ENCODE measurements at regions not wholly inside any gene's neighbourhood (a gene's known extent, or its start where the extent isn't known, plus 50 kb on each side); places are given as distances from the start of the nearest gene placed in this dataset.

- TF ChIP-seq CTCF (IDR thresholded peaks at IDR 0.05) = no peak
- H3K9me3 Mint-ChIP-seq = peaks cover 5% of the 10 kb centered on the region
- no peak overlapping the region for H3K4me3 Mint-ChIP-seq
- peaks cover 4% of the 10 kb centered on the region for H3K27me3 Mint-ChIP-seq (ENCODE audit: low read depth, poor library complexity)
- no peak for DNase-seq
- no peaks in the 10 kb centered on the region for H3K4me1 Mint-ChIP-seq
- H3K36me3 Mint-ChIP-seq (ENCODE audit: low read depth) = no peaks in the 10 kb centered on the region
- H3K27ac Mint-ChIP-seq = no peak overlapping the region
Measured at GRCh38 chr5:8633696-8634095, 764.7 kb downstream of the MTRR start.

- H3K4me3 Mint-ChIP-seq = no peak overlapping the region
Measured at GRCh38 chr5:8634219-8634618, 765.3 kb downstream of the MTRR start.

GRCh38 chr5:8641786-8642505 lies 773.0 kb downstream of the MTRR start:
- TF ChIP-seq CTCF (IDR thresholded peaks at IDR 0.05) = no peak
- no peaks in the 10 kb centered on the region for H3K4me1 Mint-ChIP-seq
- H3K36me3 Mint-ChIP-seq (ENCODE audit: low read depth) = no peaks in the 10 kb centered on the region
- H3K4me3 Mint-ChIP-seq = no peak overlapping the region
- H3K27ac Mint-ChIP-seq = no peak overlapping the region
- no peak for DNase-seq
- no peaks in the 10 kb centered on the region for H3K9me3 Mint-ChIP-seq
- H3K27me3 Mint-ChIP-seq (ENCODE audit: low read depth, poor library complexity) = peaks cover 10% of the 10 kb centered on the region

More at GRCh38 chr5:8634219-8634618, 765.3 kb downstream of the MTRR start:
- TF ChIP-seq CTCF (IDR thresholded peaks at IDR 0.05) = no peak
- peaks cover 4% of the 10 kb centered on the region for H3K27me3 Mint-ChIP-seq (ENCODE audit: low read depth, poor library complexity)
- H3K9me3 Mint-ChIP-seq = peaks cover 5% of the 10 kb centered on the region
- no peaks in the 10 kb centered on the region for H3K4me1 Mint-ChIP-seq
- no peak for DNase-seq
- no peak overlapping the region for H3K27ac Mint-ChIP-seq
- no peaks in the 10 kb centered on the region for H3K36me3 Mint-ChIP-seq (ENCODE audit: low read depth)

- DNase-seq = no peak
- no peak overlapping the region for H3K4me3 Mint-ChIP-seq
- TF ChIP-seq CTCF (IDR thresholded peaks at IDR 0.05) = no peak
- H3K4me1 Mint-ChIP-seq = no peaks in the 10 kb centered on the region
- H3K27ac Mint-ChIP-seq = no peak overlapping the region
- no peaks in the 10 kb centered on the region for H3K9me3 Mint-ChIP-seq
- peaks cover 12% of the 10 kb centered on the region for H3K27me3 Mint-ChIP-seq (ENCODE audit: low read depth, poor library complexity)
- H3K36me3 Mint-ChIP-seq (ENCODE audit: low read depth) = no peaks in the 10 kb centered on the region
Measured at GRCh38 chr5:8644377-8644776, 775.4 kb downstream of the MTRR start.

- no peaks in the 10 kb centered on the region for H3K4me1 Mint-ChIP-seq
- H3K36me3 Mint-ChIP-seq (ENCODE audit: low read depth) = no peaks in the 10 kb centered on the region
- no peak for TF ChIP-seq CTCF (IDR thresholded peaks at IDR 0.05)
- H3K9me3 Mint-ChIP-seq = peaks cover 3% of the 10 kb centered on the region
- H3K4me3 Mint-ChIP-seq = no peak overlapping the region
- peaks cover 6% of the 10 kb centered on the region for H3K27me3 Mint-ChIP-seq (ENCODE audit: low read depth, poor library complexity)
- H3K27ac Mint-ChIP-seq = no peak overlapping the region
- no peak for DNase-seq
Measured at GRCh38 chr5:8647111-8647510, 778.2 kb downstream of the MTRR start.

GRCh38 chr5:8650186-8650585 lies 781.2 kb downstream of the MTRR start:
- Mint-ChIP-seq H3K4me1 (no peaks in the 10 kb centered on the region), H3K9me3 (peaks cover 3% of the 10 kb centered on the region), H3K36me3 (ENCODE audit: low read depth) (no peaks in the 10 kb centered on the region), H3K27ac (no peak overlapping the region), H3K27me3 (ENCODE audit: low read depth, poor library complexity) (peaks cover 6% of the 10 kb centered on the region), H3K4me3 (no peak overlapping the region)
- DNase-seq = no peak
- no peak for TF ChIP-seq CTCF (IDR thresholded peaks at IDR 0.05)
